Activated naive CD8-positive, alpha-beta T cell treated with anti-CD3 and anti-CD28 coated beads, Interleukin-2, amount 50 U/mL, for 24 hours (primary cell): ENCODE measurements at regions not wholly inside any gene's neighbourhood (a gene's known extent, or its start where the extent isn't known, plus 50 kb on each side); places are given as distances from the start of the nearest gene placed in this dataset.

Source experiments
- ATAC-seq: fragments of 150-1000 bp; cut with Tn5 transposase; one replicate; pipeline ENCODE4 v1.10.0; 2021
- DNase-seq: peaks from one replicate; pipeline ENCODE4 v3.0.0; 2021
- H3K27ac Mint-ChIP-seq: one replicate; pipeline ENCODE4 v1.8.0; 2021; ENCODE audit warnings: mild to moderate bottlenecking, mixed read lengths
- H3K27me3 Mint-ChIP-seq: one replicate; pipeline ENCODE4 v1.8.0; 2021; ENCODE audit warnings: mixed read lengths
- H3K36me3 Mint-ChIP-seq: one replicate; pipeline ENCODE4 v1.8.0; 2021; ENCODE audit warnings: low read depth, mixed read lengths
- H3K4me1 Mint-ChIP-seq: one replicate; pipeline ENCODE4 v1.8.0; 2021; ENCODE audit warnings: mixed read lengths
- H3K4me3 Mint-ChIP-seq: one replicate; pipeline ENCODE4 v1.8.0; 2021; ENCODE audit warnings: mild to moderate bottlenecking, moderate library complexity, mixed read lengths
- H3K9me3 Mint-ChIP-seq: one replicate; pipeline ENCODE4 v1.8.0; 2021; ENCODE audit warnings: mixed read lengths

- no peak overlapping the region for H3K4me3 Mint-ChIP-seq
- H3K4me1 Mint-ChIP-seq: no peaks in the 10 kb centered on the region
- no peak overlapping the region for H3K27ac Mint-ChIP-seq
- DNase-seq: no peak
- H3K27me3 Mint-ChIP-seq: no peaks in the 10 kb centered on the region
- no peaks in the 10 kb centered on the region for H3K36me3 Mint-ChIP-seq
- no peak for ATAC-seq
- H3K9me3 Mint-ChIP-seq: peaks cover 12% of the 10 kb centered on the region
These were observed 379.0 kb upstream of the NETO1 start for GRCh38 chr18:73246763-73247162.

- Mint-ChIP-seq H3K27ac (no peak overlapping the region), H3K4me1 (no peaks in the 10 kb centered on the region), H3K36me3 (no peaks in the 10 kb centered on the region), H3K9me3 (peaks cover 11% of the 10 kb centered on the region), H3K27me3 (no peaks in the 10 kb centered on the region), H3K4me3 (no peak overlapping the region)
- ATAC-seq: no peak
- DNase-seq: no peak
These were observed 377.6 kb upstream of the NETO1 start for GRCh38 chr18:73245345-73245744.

GRCh38 chr18:73244401-73244800 is 376.6 kb upstream of the NETO1 start:
- Mint-ChIP-seq H3K36me3 (no peaks in the 10 kb centered on the region), H3K27ac (no peak overlapping the region), H3K27me3 (no peaks in the 10 kb centered on the region), H3K9me3 (peaks cover 11% of the 10 kb centered on the region), H3K4me3 (no peak overlapping the region), H3K4me1 (no peaks in the 10 kb centered on the region)
- ATAC-seq: no peak
- DNase-seq: no peak

GRCh38 chr18:73240899-73241298 is 373.1 kb upstream of the NETO1 start:
- H3K27ac Mint-ChIP-seq: no peak overlapping the region
- H3K36me3 Mint-ChIP-seq: no peaks in the 10 kb centered on the region
- H3K9me3 Mint-ChIP-seq: peaks cover 11% of the 10 kb centered on the region
- ATAC-seq (no peak), DNase-seq (no peak)
- H3K4me3 Mint-ChIP-seq: no peak overlapping the region
- no peaks in the 10 kb centered on the region for H3K27me3 Mint-ChIP-seq
- no peaks in the 10 kb centered on the region for H3K4me1 Mint-ChIP-seq

GRCh38 chr18:73235921-73236320 is 368.1 kb upstream of the NETO1 start:
- H3K36me3 Mint-ChIP-seq: no peaks in the 10 kb centered on the region
- H3K4me3 Mint-ChIP-seq: no peak overlapping the region
- no peaks in the 10 kb centered on the region for H3K9me3 Mint-ChIP-seq
- no peak for DNase-seq
- no peaks in the 10 kb centered on the region for H3K4me1 Mint-ChIP-seq
- H3K27ac Mint-ChIP-seq: no peak overlapping the region
- no peaks in the 10 kb centered on the region for H3K27me3 Mint-ChIP-seq
- ATAC-seq: no peak

GRCh38 chr18:73235491-73235890 is 367.7 kb upstream of the NETO1 start:
- Mint-ChIP-seq H3K4me3 (no peak overlapping the region), H3K4me1 (no peaks in the 10 kb centered on the region), H3K9me3 (no peaks in the 10 kb centered on the region), H3K27ac (no peak overlapping the region), H3K36me3 (no peaks in the 10 kb centered on the region), H3K27me3 (no peaks in the 10 kb centered on the region)
- DNase-seq (no peak), ATAC-seq (peak; percentile 36)

- H3K4me3 Mint-ChIP-seq: no peak overlapping the region
- ATAC-seq (no peak), DNase-seq (no peak)
- H3K27me3 Mint-ChIP-seq: no peaks in the 10 kb centered on the region
- no peaks in the 10 kb centered on the region for H3K9me3 Mint-ChIP-seq
- no peak overlapping the region for H3K27ac Mint-ChIP-seq
- H3K4me1 Mint-ChIP-seq: no peaks in the 10 kb centered on the region
- no peaks in the 10 kb centered on the region for H3K36me3 Mint-ChIP-seq
These were observed 365.1 kb upstream of the NETO1 start for GRCh38 chr18:73232933-73233332.

- Mint-ChIP-seq H3K4me1 (no peaks in the 10 kb centered on the region), H3K4me3 (no peak overlapping the region), H3K27ac (no peak overlapping the region), H3K27me3 (no peaks in the 10 kb centered on the region), H3K9me3 (peaks cover 36% of the 10 kb centered on the region), H3K36me3 (no peaks in the 10 kb centered on the region)
- DNase-seq (no peak), ATAC-seq (no peak)
These were observed 352.9 kb upstream of the NETO1 start for GRCh38 chr18:73220663-73221062.

- no peak for ATAC-seq
- H3K27ac Mint-ChIP-seq: no peak overlapping the region
- no peaks in the 10 kb centered on the region for H3K27me3 Mint-ChIP-seq
- DNase-seq: no peak
- no peaks in the 10 kb centered on the region for H3K4me1 Mint-ChIP-seq
- no peak overlapping the region for H3K4me3 Mint-ChIP-seq
- H3K9me3 Mint-ChIP-seq: peaks cover 40% of the 10 kb centered on the region
- no peaks in the 10 kb centered on the region for H3K36me3 Mint-ChIP-seq
These were observed 350.5 kb upstream of the NETO1 start for GRCh38 chr18:73218293-73218692.

- H3K27ac Mint-ChIP-seq: no peak overlapping the region
- no peaks in the 10 kb centered on the region for H3K36me3 Mint-ChIP-seq
- no peaks in the 10 kb centered on the region for H3K4me1 Mint-ChIP-seq
- H3K4me3 Mint-ChIP-seq: no peak overlapping the region
- H3K9me3 Mint-ChIP-seq: peaks cover 28% of the 10 kb centered on the region
- H3K27me3 Mint-ChIP-seq: no peaks in the 10 kb centered on the region
- ATAC-seq (no peak), DNase-seq (no peak)
These were observed 347.2 kb upstream of the NETO1 start for GRCh38 chr18:73214970-73215369.

GRCh38 chr18:73212442-73212841 is 344.7 kb upstream of the NETO1 start:
- ATAC-seq (no peak), DNase-seq (no peak)
- Mint-ChIP-seq H3K9me3 (peaks cover 14% of the 10 kb centered on the region), H3K27ac (no peak overlapping the region), H3K27me3 (no peaks in the 10 kb centered on the region), H3K36me3 (no peaks in the 10 kb centered on the region), H3K4me3 (no peak overlapping the region), H3K4me1 (no peaks in the 10 kb centered on the region)

GRCh38 chr18:73201940-73202339 is 334.2 kb upstream of the NETO1 start:
- DNase-seq (no peak), ATAC-seq (no peak)
- H3K4me3 Mint-ChIP-seq: no peak overlapping the region
- H3K27ac Mint-ChIP-seq: no peak overlapping the region
- no peaks in the 10 kb centered on the region for H3K36me3 Mint-ChIP-seq
- no peaks in the 10 kb centered on the region for H3K4me1 Mint-ChIP-seq
- H3K9me3 Mint-ChIP-seq: no peaks in the 10 kb centered on the region
- H3K27me3 Mint-ChIP-seq: no peaks in the 10 kb centered on the region

GRCh38 chr18:73199151-73199550 is 331.4 kb upstream of the NETO1 start:
- Mint-ChIP-seq H3K4me3 (no peak overlapping the region), H3K27me3 (no peaks in the 10 kb centered on the region), H3K27ac (no peak overlapping the region), H3K9me3 (no peaks in the 10 kb centered on the region), H3K4me1 (no peaks in the 10 kb centered on the region), H3K36me3 (no peaks in the 10 kb centered on the region)
- no peak for DNase-seq
- no peak for ATAC-seq

GRCh38 chr18:73189718-73190117 is 321.9 kb upstream of the NETO1 start:
- Mint-ChIP-seq H3K27me3 (no peaks in the 10 kb centered on the region), H3K9me3 (peaks cover 13% of the 10 kb centered on the region), H3K36me3 (no peaks in the 10 kb centered on the region), H3K4me1 (no peaks in the 10 kb centered on the region), H3K27ac (no peak overlapping the region), H3K4me3 (no peak overlapping the region)
- ATAC-seq (no peak), DNase-seq (no peak)

GRCh38 chr18:73168236-73168635 is 300.4 kb upstream of the NETO1 start:
- H3K4me3 Mint-ChIP-seq: no peak overlapping the region
- DNase-seq: no peak
- H3K9me3 Mint-ChIP-seq: no peaks in the 10 kb centered on the region
- H3K27ac Mint-ChIP-seq: no peak overlapping the region
- no peaks in the 10 kb centered on the region for H3K27me3 Mint-ChIP-seq
- H3K36me3 Mint-ChIP-seq: no peaks in the 10 kb centered on the region
- ATAC-seq: no peak
- H3K4me1 Mint-ChIP-seq: no peaks in the 10 kb centered on the region

GRCh38 chr18:73164430-73164829 is 296.6 kb upstream of the NETO1 start:
- no peak for ATAC-seq
- DNase-seq: no peak
- Mint-ChIP-seq H3K27ac (no peak overlapping the region), H3K4me1 (no peaks in the 10 kb centered on the region), H3K27me3 (no peaks in the 10 kb centered on the region), H3K9me3 (peaks cover 4% of the 10 kb centered on the region), H3K36me3 (no peaks in the 10 kb centered on the region), H3K4me3 (no peak overlapping the region)
